IMR-90 (cell line): ENCODE measurements at regions not wholly inside any gene's neighbourhood (a gene's known extent, or its start where the extent isn't known, plus 50 kb on each side); places are given as distances from the start of the nearest gene placed in this dataset.

Source experiments
- ATAC-seq: fragments of 200-7000 bp; cut with Tn5 transposase; 2 replicates; pipeline ENCODE4 v1.9.1; 2020; ENCODE audit warnings: low read depth, mild to moderate bottlenecking, moderate library complexity
- BruUV-seq: library from RNA; stranded (reverse); fragments of 400-500 nt; replicated peaks from 2 replicates; lab custom pipeline; 2021; lab: Mats Ljungman, UMichigan
- CTCF ChIA-PET: fragments of 300-600 bp; formaldehyde crosslinking; extraction: SDS; loops from one replicate; lab custom pipeline; 2021; ENCODE audit warnings: antibody characterized with exemption; lab: Yijun Ruan, JAX
- POLR2A ChIA-PET: fragments of 300-600 bp; sonication (Branson Sonifier 250); formaldehyde crosslinking; loops from one replicate; lab custom pipeline; 2022; ENCODE audit warnings: antibody characterized with exemption; ENCODE audit not compliant: unreplicated experiment; lab: Charles Lee
- DNase-seq: peaks from one replicate; pipeline ENCODE4 v3.0.0; 2013
- H2AFZ ChIP-seq: replicated peaks from 2 replicates; pipeline ENCODE3; 2013; ENCODE audit warnings: low read length, mild to moderate bottlenecking; ENCODE audit not compliant: poor library complexity
- H2AK5ac ChIP-seq: 2 replicates; pipeline ENCODE4 v1.6.1; 2013; ENCODE audit warnings: low read depth, low read length, inconsistent platforms
- H2AK9ac ChIP-seq: replicated peaks from 2 replicates; pipeline ENCODE3; 2013; ENCODE audit warnings: mild to moderate bottlenecking, low read depth, low read length, moderate library complexity; ENCODE audit not compliant: poor library complexity
- H2BK120ac ChIP-seq: 2 replicates; pipeline ENCODE4 v1.6.1; 2013; ENCODE audit warnings: low read depth, low read length, inconsistent platforms
- H2BK15ac ChIP-seq: 3 replicates; pipeline ENCODE4 v1.6.1; 2013; ENCODE audit warnings: low read depth, low read length, inconsistent platforms
- H2BK20ac ChIP-seq: 2 replicates; pipeline ENCODE4 v1.6.1; 2013; ENCODE audit warnings: low read depth, mild to moderate bottlenecking, inconsistent platforms, low read length, moderate library complexity
- H2BK5ac ChIP-seq: 2 replicates; pipeline ENCODE4 v1.6.1; 2013; ENCODE audit warnings: mild to moderate bottlenecking, low read depth, low read length, inconsistent platforms; ENCODE audit not compliant: poor library complexity, severe bottlenecking
- H3K14ac ChIP-seq: replicated peaks from 2 replicates; pipeline ENCODE4 v1.6.1; 2013; ENCODE audit warnings: low read depth, low read length, inconsistent platforms
- H3K18ac ChIP-seq: 2 replicates; pipeline ENCODE4 v1.6.1; 2013; ENCODE audit warnings: low read depth, low read length, control low read depth
- H3K23ac ChIP-seq: 2 replicates; pipeline ENCODE4 v1.6.1; 2013; ENCODE audit warnings: low read depth, low read length, inconsistent platforms
- H3K27ac ChIP-seq: 2 replicates; pipeline ENCODE4 v1.5.1; 2013; ENCODE audit warnings: mild to moderate bottlenecking, control low read depth, low read length; ENCODE audit not compliant: insufficient read depth
- H3K27me3 ChIP-seq: 2 replicates; pipeline ENCODE4 v1.6.1; 2013; ENCODE audit warnings: low read length; ENCODE audit not compliant: control insufficient read depth, insufficient read depth
- H3K36me3 ChIP-seq: 2 replicates; pipeline ENCODE4 v1.6.1; 2013; ENCODE audit warnings: low read length, mixed read lengths; ENCODE audit not compliant: control insufficient read depth, insufficient read depth
- H3K4ac ChIP-seq: 2 replicates; pipeline ENCODE4 v1.6.1; 2013; ENCODE audit warnings: low read depth, low read length, inconsistent platforms
- H3K4me1 ChIP-seq: 2 replicates; pipeline ENCODE4 v1.6.1; 2013; ENCODE audit warnings: low read length, mixed read lengths; ENCODE audit not compliant: control insufficient read depth, insufficient read depth
- H3K4me2 ChIP-seq: 2 replicates; pipeline ENCODE4 v1.6.1; 2013; ENCODE audit warnings: low read depth, mild to moderate bottlenecking, control low read depth, low read length, moderate library complexity
- H3K4me3 ChIP-seq: 2 replicates; pipeline ENCODE4 v1.5.1; 2013; ENCODE audit warnings: low read depth, mild to moderate bottlenecking, control low read depth, low read length, moderate library complexity; ENCODE audit not compliant: insufficient read depth
- H3K56ac ChIP-seq: 2 replicates; pipeline ENCODE4 v1.6.1; 2013; ENCODE audit warnings: low read length, inconsistent platforms; ENCODE audit not compliant: insufficient read depth; ENCODE audit errors: extremely low read depth
- H3K79me1 ChIP-seq, 2 experiments: 2 replicates each; pipeline ENCODE4 v1.6.1; 2013; ENCODE audit warnings: low read length in 2 of 2, inconsistent platforms in 1 of 2, low read depth in 1 of 2
- H3K9ac ChIP-seq: 2 replicates; pipeline ENCODE4 v1.6.1; 2013; ENCODE audit warnings: low read depth, low read length, control low read depth
- H3K9me1 ChIP-seq: 2 replicates; pipeline ENCODE4 v1.6.1; 2013; ENCODE audit warnings: low read length, inconsistent platforms; ENCODE audit not compliant: insufficient read depth
- H3K9me3 ChIP-seq: 2 replicates; pipeline ENCODE4 v1.6.1; 2013; ENCODE audit warnings: low read length; ENCODE audit not compliant: control insufficient read depth, insufficient read depth
- H4K20me1 ChIP-seq: 2 replicates; pipeline ENCODE4 v1.6.1; 2013; ENCODE audit warnings: low read length, inconsistent platforms; ENCODE audit not compliant: insufficient read depth
- H4K5ac ChIP-seq: 2 replicates; pipeline ENCODE4 v1.6.1; 2013; ENCODE audit warnings: mild to moderate bottlenecking, low read depth, low read length, control low read depth
- H4K8ac ChIP-seq, 2 experiments: 2 replicates each; pipeline ENCODE4 v1.6.1; 2013; ENCODE audit warnings: low read depth in 2 of 2, low read length in 2 of 2, control low read depth in 1 of 2, inconsistent platforms in 1 of 2
- H4K91ac ChIP-seq: 2 replicates; pipeline ENCODE4 v1.6.1; 2013; ENCODE audit warnings: low read depth, low read length, inconsistent platforms; ENCODE audit not compliant: insufficient read depth
- BHLHE40 ChIP-seq: fragments of 150-350 bp; IDR thresholded peaks from 2 replicates; pipeline ENCODE4 v1.6.1; 2016; ENCODE audit warnings: mild to moderate bottlenecking, low read depth, low read length
- CEBPB ChIP-seq: IDR thresholded peaks from 2 replicates; pipeline ENCODE4 v1.6.1; 2012; ENCODE audit warnings: low read depth, low read length, improper control_type of control experiment
- CHD1 ChIP-seq: IDR thresholded peaks from 2 replicates; pipeline ENCODE4 v1.6.1; 2012; ENCODE audit warnings: low read depth, low read length, improper control_type of control experiment
- FOS ChIP-seq: fragments of 150-350 bp; IDR thresholded peaks from 2 replicates; pipeline ENCODE4 v1.6.1; 2016; ENCODE audit warnings: low read depth, low read length
- MAFK ChIP-seq: IDR thresholded peaks from 2 replicates; pipeline ENCODE4 v1.6.1; 2012; ENCODE audit warnings: low read depth, low read length, improper control_type of control experiment
- MAZ ChIP-seq: IDR thresholded peaks from 2 replicates; pipeline ENCODE4 v1.6.1; 2012; ENCODE audit warnings: low read depth, mild to moderate bottlenecking, low read length, improper control_type of control experiment, moderate library complexity, borderline replicate concordance
- MXI1 ChIP-seq: IDR thresholded peaks from 2 replicates; pipeline ENCODE4 v1.6.1; 2012; ENCODE audit warnings: low read depth, mild to moderate bottlenecking, low read length, moderate library complexity, borderline replicate concordance
- NFE2L2 ChIP-seq: fragments of 150-350 bp; IDR thresholded peaks from 2 replicates; pipeline ENCODE4 v1.6.1; 2016; ENCODE audit warnings: low read depth, mild to moderate bottlenecking, low read length
- POLR2A ChIP-seq: IDR thresholded peaks from 2 replicates; pipeline ENCODE4 v1.6.1; 2012; ENCODE audit warnings: mild to moderate bottlenecking, low read depth, low read length
- RAD21 ChIP-seq: IDR thresholded peaks from 2 replicates; pipeline ENCODE4 v1.6.1; 2012; ENCODE audit warnings: low read length, improper control_type of control experiment
- RCOR1 ChIP-seq: IDR thresholded peaks from 2 replicates; pipeline ENCODE4 v1.6.1; 2012; ENCODE audit warnings: mild to moderate bottlenecking, low read length, improper control_type of control experiment; ENCODE audit not compliant: insufficient replicate concordance
- RFX5 ChIP-seq: IDR thresholded peaks from 2 replicates; pipeline ENCODE4 v1.8.0; 2012; ENCODE audit warnings: low read depth, mild to moderate bottlenecking, low read length, moderate library complexity
- SMC3 ChIP-seq: fragments of 150-350 bp; IDR thresholded peaks from 2 replicates; pipeline ENCODE4 v1.6.1; 2016; ENCODE audit warnings: low read depth, mild to moderate bottlenecking, antibody characterized with exemption, low read length, moderate library complexity
- WGBS, 2 experiments: methylation state at CpG; one replicate each; pipeline versions ENCODE4 v1.1.5 to v1.1.7; 2013; ENCODE audit warnings: missing lambda C conversion rate in 2 of 2; ENCODE audit not compliant: insufficient read length in 1 of 2; ENCODE audit errors: extremely low coverage in 2 of 2; 5-methylcytosine and 5-hydroxymethylcytosine counted together
- dilution Hi-C: fragments of 300-500 bp; cut with HindIII; formaldehyde crosslinking; loops from one replicate; pipeline ENCODE4 v1.14.3; 2018; ENCODE audit warnings: low sequenced_read_pairs; ENCODE audit not compliant: unreplicated experiment
- in situ Hi-C: fragments of 300-500 bp; cut with MboI; formaldehyde crosslinking; loops from 3 replicates; pipeline ENCODE4 v1.14.3; 2019; ENCODE audit warnings: low sequenced_read_pairs, inconsistent platforms, mixed read lengths
- intact Hi-C: fragments of 100-400 bp; cut with micrococcal nuclease; formaldehyde crosslinking; loops from 2 replicates; pipeline ENCODE4 v1.10.0; 2022
- TF ChIP-seq, protein P1 (sequence below): fragments of 150-350 bp; IDR thresholded peaks from 2 replicates; pipeline ENCODE4 v1.6.1; 2016; ENCODE audit warnings: low read depth, mild to moderate bottlenecking, low read length, moderate library complexity, borderline replicate concordance
- TF ChIP-seq, protein P2 (sequence below): conservative IDR thresholded peaks from 2 replicates; pipeline ENCODE4 v1.5.1; 2012; ENCODE audit warnings: mild to moderate bottlenecking, low read depth, low read length, improper control_type of control experiment

DNA sequence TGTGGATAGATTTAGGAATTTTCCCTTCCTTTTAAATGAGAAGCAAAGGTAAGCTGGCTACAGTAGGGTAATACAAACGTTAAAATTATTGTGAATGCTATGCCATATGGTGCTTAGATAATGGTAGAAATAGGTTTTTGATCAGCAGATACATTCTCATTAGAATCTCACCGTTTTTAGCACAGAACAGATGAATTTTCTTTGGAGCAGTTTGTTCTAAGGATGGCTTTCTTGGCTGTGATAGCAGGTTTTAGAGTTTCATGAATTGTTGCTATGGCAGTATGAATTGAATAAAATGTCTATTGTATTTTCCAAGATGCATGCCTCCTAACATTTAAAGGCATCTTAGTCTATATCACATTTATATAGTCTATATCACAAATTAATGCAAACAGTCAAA, 1394.5 kb downstream of the EPHA7 start:
- no peak overlapping the region for H2BK20ac ChIP-seq
- H3K14ac ChIP-seq: no peak overlapping the region
- no peaks in the 10 kb centered on the region for H3K9me3 ChIP-seq
- H3K4me2 ChIP-seq: no peak overlapping the region
- H3K9me1 ChIP-seq: no peaks in the 10 kb centered on the region; the same call in 1 of the 2 replicates
- CTCF ChIA-PET: no interaction called here
- H4K20me1 ChIP-seq: no peaks in the 10 kb centered on the region
- dilution Hi-C loops (no loop called here), intact Hi-C loops (no loop called here), in situ Hi-C loops (no loop called here)
- H4K91ac ChIP-seq: no peak overlapping the region
- no peak overlapping the region for H2AK9ac ChIP-seq
- no peak overlapping the region for H3K56ac ChIP-seq
- no CpG with 5 or more reads among the region's 2 CpGs for WGBS, 2 experiments
- no peak overlapping the region for H3K4me3 ChIP-seq
- BruUV-seq: no TSS peak
- no peak overlapping the region for H3K4ac ChIP-seq
- DNase-seq: no peak
- no peaks in the 10 kb centered on the region for H3K27me3 ChIP-seq
- POLR2A ChIA-PET: no interaction called here
- H2BK120ac ChIP-seq: no peak overlapping the region
- no peak overlapping the region for H3K23ac ChIP-seq
- no peak overlapping the region for H3K18ac ChIP-seq
- H3K4me1 ChIP-seq: no peaks in the 10 kb centered on the region
- H2AK5ac ChIP-seq: no peak overlapping the region
- no peak overlapping the region for H4K8ac ChIP-seq
- H3K79me1 ChIP-seq: no peaks in the 10 kb centered on the region
- H3K9ac ChIP-seq: no peak overlapping the region
- no peak overlapping the region for H2AFZ ChIP-seq
- no peak overlapping the region for H2BK5ac ChIP-seq
- no peak overlapping the region for H3K27ac ChIP-seq
- H3K36me3 ChIP-seq: no peaks in the 10 kb centered on the region
- no peak for ATAC-seq
- no peak overlapping the region for H4K5ac ChIP-seq
- TF ChIP-seq RAD21: no peak
- no peak for TF ChIP-seq MAZ
- no peak for TF ChIP-seq MXI1
- TF ChIP-seq CEBPB: no peak
- no peak for TF ChIP-seq POLR2A
- TF ChIP-seq, protein P1, sequence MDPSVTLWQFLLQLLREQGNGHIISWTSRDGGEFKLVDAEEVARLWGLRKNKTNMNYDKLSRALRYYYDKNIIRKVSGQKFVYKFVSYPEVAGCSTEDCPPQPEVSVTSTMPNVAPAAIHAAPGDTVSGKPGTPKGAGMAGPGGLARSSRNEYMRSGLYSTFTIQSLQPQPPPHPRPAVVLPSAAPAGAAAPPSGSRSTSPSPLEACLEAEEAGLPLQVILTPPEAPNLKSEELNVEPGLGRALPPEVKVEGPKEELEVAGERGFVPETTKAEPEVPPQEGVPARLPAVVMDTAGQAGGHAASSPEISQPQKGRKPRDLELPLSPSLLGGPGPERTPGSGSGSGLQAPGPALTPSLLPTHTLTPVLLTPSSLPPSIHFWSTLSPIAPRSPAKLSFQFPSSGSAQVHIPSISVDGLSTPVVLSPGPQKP: no peak
- TF ChIP-seq CHD1: no peak
- no peak for TF ChIP-seq RFX5
- TF ChIP-seq, protein P2, sequence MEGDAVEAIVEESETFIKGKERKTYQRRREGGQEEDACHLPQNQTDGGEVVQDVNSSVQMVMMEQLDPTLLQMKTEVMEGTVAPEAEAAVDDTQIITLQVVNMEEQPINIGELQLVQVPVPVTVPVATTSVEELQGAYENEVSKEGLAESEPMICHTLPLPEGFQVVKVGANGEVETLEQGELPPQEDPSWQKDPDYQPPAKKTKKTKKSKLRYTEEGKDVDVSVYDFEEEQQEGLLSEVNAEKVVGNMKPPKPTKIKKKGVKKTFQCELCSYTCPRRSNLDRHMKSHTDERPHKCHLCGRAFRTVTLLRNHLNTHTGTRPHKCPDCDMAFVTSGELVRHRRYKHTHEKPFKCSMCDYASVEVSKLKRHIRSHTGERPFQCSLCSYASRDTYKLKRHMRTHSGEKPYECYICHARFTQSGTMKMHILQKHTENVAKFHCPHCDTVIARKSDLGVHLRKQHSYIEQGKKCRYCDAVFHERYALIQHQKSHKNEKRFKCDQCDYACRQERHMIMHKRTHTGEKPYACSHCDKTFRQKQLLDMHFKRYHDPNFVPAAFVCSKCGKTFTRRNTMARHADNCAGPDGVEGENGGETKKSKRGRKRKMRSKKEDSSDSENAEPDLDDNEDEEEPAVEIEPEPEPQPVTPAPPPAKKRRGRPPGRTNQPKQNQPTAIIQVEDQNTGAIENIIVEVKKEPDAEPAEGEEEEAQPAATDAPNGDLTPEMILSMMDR: no peak
- TF ChIP-seq SMC3: no peak
- no peak for TF ChIP-seq RCOR1
- TF ChIP-seq NFE2L2: no peak
- TF ChIP-seq FOS: no peak
- TF ChIP-seq MAFK: no peak
- TF ChIP-seq BHLHE40: no peak
- no peak overlapping the region for H2BK15ac ChIP-seq
